Fibroblast of pulmonary artery (primary cell): ENCODE measurements at regions not wholly inside any gene's neighbourhood (a gene's known extent, or its start where the extent isn't known, plus 50 kb on each side); places are given as distances from the start of the nearest gene placed in this dataset.

Experiments
- DNase-seq: peaks from one replicate; pipeline ENCODE4 v3.0.0-alpha.2; 2010; ENCODE audit warnings: low read depth
- H3K4me3 ChIP-seq: replicated peaks from 2 replicates; pipeline ENCODE4 v1.5.1; 2011; ENCODE audit warnings: low read depth, mild to moderate bottlenecking, control low read depth, low read length, moderate library complexity
- CTCF ChIP-seq: IDR thresholded peaks from 2 replicates; pipeline ENCODE4 v1.5.1; 2011; ENCODE audit warnings: mild to moderate bottlenecking, control low read depth, low read length, inconsistent platforms; ENCODE audit errors: missing control alignments

GRCh38 chr10:4766454-4766853 is 59.6 kb upstream of the AKR1E2 start:
- no peak for TF ChIP-seq CTCF
- DNase-seq: peak; percentile 41
- H3K4me3 ChIP-seq: no peak overlapping the region

- no peak for DNase-seq
- H3K4me3 ChIP-seq: no peak overlapping the region
- TF ChIP-seq CTCF: no peak
Measured at GRCh38 chr10:4765428-4765827, 60.6 kb upstream of the AKR1E2 start.

- DNase-seq: peak; percentile 73
- TF ChIP-seq CTCF: peak; percentile 15
- no peak overlapping the region for H3K4me3 ChIP-seq
Measured at GRCh38 chr10:4763960-4764428, 62.0 kb upstream of the AKR1E2 start.

- DNase-seq: no peak
- TF ChIP-seq CTCF: no peak
- H3K4me3 ChIP-seq: no peak overlapping the region
Measured at GRCh38 chr10:4763513-4763912, 62.5 kb upstream of the AKR1E2 start.

GRCh38 chr10:4758256-4758655 is 67.8 kb upstream of the AKR1E2 start:
- no peak for TF ChIP-seq CTCF
- no peak overlapping the region for H3K4me3 ChIP-seq
- DNase-seq: no peak

- H3K4me3 ChIP-seq: no peak overlapping the region
- TF ChIP-seq CTCF: no peak
- DNase-seq: no peak
Measured at GRCh38 chr10:4755286-4755989, 70.6 kb upstream of the AKR1E2 start.

- H3K4me3 ChIP-seq: no peak overlapping the region
- no peak for DNase-seq
- TF ChIP-seq CTCF: no peak
Measured at GRCh38 chr10:4754143-4754542, 71.9 kb upstream of the AKR1E2 start.
